HG02870 (cell line): ENCODE measurements at regions not wholly inside any gene's neighbourhood (a gene's known extent, or its start where the extent isn't known, plus 50 kb on each side); places are given as distances from the start of the nearest gene placed in this dataset.
"Not testable (repeated sequence)": the region's sequence is repeated elsewhere in the genome, so short reads cannot be mapped to it uniquely, and the experiment has no call there.

Experiments
- ATAC-seq: cut with Tn5 transposase; IDR thresholded peaks from one replicate; pipeline ENCODE4 v1.9.1; 2021; ENCODE audit warnings: mild to moderate bottlenecking, moderate library complexity; ENCODE audit not compliant: unreplicated experiment

DNA sequence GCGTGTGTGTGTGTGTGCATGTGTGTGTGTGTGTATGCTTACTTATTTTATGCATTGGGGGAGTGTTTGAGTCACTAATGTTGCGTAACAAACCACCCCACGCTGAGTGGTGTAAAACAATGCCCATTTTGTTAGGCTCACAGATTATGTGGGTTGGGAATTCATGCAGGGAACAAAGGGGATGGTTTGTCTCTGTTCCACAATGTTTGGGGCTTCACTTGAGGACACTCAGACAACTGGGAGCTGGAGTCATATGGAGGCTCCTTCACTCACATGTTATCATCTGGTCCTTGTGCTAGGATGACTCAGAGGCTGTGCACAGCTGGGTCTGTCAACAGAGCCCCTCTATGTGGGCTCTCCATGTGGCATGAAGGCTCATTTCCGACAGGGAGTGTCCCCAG, 51.3 kb upstream of the LARGE1 start:
- no peak for ATAC-seq

DNA sequence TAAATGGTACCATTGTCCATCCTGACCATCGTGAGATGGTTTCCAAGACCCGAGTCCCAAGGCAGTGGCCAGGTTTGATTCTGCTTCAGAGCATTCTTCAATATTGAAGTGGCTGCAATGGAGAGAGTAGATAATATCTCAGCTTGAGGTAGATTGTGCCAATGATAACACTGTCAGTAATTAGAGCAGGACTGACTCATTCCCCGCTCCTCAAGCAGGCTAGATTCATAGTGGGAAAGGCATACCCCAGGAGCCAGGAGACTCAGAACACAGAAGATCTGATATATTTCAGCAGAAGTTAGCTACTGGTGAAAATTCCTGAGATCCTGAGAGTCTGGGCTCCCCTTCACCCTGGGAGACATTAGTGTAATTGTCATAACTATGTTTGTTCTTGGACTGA, 55.6 kb upstream of the LARGE1 start:
- no peak for ATAC-seq

DNA sequence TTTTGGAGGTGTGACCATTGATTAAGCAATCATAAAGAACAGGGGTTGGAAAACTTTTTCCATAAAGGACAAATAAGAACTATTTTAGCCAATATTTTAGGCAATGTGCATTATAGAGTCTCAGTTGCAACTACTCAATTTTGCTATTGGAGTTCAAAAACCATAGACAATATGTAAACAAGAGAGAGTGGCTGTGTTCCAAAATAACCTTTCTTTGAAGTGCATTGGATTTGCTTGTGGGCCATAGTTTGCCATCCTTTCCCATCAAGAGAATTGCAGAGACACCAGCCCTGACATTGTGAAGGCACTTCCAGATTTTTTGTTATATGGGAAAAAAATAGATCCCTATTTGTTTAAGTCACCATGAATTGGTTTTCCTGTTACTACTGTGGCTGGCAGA, 63.3 kb upstream of the LARGE1 start:
- ATAC-seq: no peak

DNA sequence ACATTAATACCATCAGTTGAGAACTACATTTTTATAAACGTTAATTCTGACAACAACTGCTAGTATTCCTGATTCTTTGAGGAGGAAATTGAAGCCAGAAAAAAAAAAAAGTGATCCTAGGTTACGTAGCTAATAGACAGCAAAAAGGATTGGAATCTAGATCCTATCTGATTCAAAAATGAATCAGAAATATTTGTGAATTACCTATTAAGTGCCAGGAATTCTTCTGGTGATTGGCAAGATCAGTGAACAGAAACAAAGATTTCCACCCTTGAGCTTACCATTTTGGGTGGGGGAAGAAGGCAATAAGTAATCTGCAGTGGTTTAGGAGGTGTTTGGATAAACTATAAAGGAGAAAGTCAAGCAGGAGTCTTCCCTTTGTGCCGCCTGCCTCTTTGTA, 63.9 kb upstream of the LARGE1 start:
- ATAC-seq: no peak

DNA sequence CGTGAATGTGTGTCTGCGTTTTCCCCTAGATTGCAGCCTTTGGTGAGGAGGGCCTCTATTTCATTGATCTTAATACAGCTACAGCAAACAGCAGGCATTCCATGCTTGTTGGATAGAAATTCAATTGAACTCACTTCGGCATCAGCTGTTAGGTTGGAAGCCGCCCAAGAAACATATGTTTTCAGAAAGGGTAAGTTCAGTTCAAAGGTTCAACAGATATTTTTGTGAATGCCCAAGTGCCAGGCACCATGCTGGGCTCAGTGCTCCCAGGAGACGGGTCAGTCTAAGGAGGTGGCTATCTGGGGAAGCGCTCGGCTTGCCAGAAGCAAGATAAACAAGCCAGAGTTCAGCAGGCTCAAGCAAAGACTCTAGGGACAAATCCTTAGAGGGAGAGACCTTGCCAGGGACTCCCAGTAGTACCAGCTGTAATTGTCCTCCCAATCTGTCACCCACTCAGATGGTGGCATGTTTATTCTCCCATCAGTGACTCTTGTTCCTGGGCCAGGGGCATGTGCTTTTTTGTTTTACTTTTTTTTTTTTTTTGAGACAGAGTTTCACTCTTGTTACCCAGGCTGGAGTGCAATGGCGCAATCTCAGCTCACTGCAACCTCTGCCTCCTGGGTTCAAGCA, 64.5 kb upstream of the LARGE1 start:
- ATAC-seq: no peak

DNA sequence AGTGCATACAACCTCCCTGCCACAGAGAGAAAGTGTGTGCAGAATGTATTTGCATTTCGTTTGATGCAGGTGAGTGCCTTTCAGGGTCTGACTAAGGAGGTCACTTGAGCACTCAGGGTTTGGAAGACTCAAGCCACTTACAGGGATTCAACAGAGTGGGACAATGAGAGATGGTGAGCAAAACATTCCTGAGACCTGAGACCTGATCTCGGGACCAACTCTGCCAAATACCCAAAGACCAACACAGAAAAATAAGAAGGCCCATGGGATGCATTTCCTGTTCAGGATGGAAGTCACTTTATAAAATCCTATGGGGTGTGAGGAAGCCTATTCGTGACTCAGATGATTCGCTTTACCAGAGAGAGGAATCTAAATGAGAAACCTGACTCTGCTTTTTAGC, 65.2 kb upstream of the LARGE1 start:
- no peak for ATAC-seq

DNA sequence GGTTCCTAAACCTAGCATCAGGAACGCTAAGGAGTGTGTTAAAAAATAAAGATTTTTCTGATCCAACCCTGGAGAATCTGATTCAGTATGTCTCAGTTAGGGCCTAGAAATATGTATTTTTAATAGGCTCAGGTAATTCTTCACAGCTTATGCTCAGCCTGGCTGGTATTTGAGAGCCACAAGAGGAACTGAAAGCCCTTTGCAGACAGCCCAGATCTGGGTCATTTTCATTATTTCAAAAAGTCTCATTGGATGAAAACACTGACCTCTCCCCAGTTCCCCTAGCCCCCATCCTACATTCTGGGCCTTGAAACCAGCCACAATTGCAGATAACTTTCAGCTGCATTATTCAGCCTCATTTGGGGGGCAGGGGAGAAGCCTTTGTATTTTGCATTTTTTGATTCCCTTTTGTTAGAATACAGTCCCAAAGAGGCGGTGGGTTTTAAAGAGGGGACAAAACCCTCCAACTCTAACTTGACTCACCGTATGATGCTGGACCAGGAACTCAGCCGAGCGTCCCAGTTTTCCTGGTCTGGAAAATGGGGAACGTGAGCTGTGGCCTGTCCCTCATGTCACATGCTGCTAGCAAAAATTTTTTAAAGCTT, 66.0 kb upstream of the LARGE1 start:
- peak; percentile 91 for ATAC-seq

DNA sequence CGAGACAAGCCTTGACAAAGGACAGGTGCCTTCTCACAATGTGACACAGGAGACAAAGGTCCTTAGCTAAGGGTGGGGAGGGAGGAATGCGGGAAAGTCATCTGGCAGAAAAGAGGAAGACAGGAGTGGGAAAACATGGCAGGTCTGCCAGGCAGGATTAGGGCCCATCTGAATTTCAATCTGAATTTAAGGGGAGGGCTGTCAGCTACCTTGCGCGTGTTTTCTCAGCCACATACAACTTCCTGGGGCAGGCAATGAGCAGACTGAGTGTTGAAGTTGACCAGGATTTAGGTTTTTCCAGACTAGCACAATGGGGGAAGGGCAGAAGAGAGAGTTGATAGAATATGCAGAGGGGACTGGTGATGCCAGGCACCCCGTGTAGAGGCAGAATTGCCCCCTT, 66.7 kb upstream of the LARGE1 start:
- no peak for ATAC-seq

DNA sequence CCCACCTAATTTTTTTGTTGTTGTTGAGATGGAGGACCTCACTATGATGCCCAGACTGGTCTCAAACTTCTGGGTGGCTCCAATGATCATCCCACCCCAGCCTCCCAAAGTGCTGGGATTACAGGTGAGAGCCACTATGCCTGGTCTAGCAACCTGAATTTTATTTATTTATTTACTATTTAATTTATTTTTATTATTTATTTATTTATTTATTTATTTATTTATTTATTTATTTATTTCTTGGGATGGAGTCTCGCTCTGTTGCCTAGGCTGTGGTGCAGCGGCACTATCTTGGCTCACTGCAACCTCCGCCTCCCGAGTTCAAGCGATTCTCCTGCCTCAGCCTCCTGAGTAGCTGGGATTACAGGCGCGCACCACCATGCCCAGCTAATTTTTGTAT, 69.0 kb upstream of the LARGE1 start:
- ATAC-seq: not testable (repeated sequence)

DNA sequence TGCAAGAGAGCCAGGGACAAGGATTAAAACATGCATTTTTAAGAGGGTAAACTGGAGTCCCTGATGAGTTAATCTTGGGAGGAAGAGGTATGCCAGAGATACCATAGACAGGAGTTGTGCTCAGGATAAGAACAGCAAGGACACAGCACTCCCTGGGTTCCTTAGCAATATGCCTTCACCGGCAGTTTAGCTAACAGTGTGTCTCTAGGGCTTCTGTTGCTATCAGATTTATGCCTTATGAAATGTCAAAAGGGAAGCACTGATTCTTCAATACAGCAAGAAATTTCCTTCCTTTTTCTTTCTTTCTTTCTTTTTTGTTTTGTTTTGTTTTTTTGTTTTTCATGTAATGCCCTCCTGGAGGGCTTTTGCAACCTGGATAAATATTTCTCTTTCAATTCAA, 71.3 kb upstream of the LARGE1 start:
- ATAC-seq: no peak

DNA sequence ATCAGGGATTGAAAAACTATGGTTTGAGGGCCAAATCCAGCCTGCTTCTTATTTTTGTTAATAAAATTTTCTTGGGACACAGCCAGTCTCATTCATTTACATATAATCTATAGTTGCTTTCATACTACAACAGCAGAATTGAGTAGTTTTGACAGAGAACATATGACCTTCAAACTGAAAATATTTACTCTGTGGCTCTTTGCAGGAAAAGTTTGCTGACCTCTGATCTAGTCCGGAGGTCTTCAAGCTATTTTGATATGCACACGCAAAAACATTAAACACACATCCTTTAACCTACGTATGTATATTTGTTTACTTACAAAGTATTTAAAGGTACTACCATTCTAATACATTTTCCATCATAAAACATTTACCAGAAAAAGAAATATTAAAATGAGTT, 76.5 kb upstream of the LARGE1 start:
- no peak for ATAC-seq

DNA sequence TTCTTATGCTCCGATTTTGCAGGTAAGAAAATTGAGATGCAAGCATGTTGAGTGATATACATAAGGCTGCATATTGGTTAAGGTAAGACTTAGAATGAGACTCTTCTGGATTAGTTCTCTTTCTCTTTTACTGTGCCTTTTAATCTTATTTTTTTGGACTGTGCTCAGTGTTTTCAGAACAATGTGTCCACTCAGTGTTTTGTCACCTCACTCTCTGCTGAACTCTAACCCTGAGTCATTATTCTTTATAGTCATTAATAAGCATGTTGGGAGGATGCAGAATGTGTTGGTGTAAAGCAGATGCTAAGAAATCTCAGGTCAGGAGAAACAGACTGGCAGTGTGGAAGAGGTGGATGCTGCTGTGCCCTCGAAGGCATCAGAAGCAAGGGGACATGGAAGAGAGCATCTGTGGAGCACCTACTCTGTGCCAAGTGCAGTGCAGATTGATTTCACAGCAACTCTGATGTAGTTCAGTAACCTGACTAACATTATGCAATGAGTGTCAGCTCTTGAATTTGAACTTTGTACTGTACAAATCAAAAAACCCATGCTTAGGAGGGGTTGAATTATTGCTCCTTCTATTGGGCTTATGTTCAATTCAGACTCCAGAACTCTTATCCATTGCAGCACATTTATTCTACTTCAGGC, 80.7 kb upstream of the LARGE1 start:
- no peak for ATAC-seq

DNA sequence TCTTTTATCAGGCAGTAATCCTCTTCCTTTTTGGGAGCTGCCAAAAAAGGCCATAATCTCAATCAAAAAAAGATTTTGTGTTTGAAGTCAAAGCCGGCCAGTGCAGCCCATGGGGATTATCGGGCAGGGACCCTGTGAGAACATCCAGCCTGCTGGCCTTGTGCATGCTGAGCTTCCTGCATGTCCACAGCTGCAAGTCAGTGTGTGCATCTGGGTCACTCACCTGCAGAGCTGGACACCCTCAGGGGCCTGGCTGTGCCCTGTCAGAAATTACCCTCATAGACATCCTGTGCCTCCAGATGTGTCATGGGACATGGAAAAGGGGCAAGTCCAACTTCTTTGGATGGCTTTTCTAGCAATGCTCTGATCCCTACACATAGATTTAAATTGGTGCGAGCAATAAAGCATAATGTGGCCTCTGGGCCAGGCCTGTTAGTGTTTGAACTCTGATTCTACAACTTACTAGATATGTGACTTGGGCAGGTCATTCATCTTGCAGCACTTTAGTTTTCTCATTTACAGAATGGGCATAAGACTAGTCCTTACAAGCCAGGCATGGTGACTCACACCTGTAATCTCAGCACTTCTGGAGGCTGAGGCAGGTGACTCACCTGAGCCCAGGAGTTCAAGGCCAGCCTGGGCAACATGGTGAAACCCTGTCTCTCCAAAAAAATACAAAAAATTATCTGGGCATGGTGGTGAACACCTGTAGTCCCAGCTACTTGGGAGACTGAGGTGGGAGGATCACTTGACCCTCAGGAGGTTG, 81.6 kb upstream of the LARGE1 start:
- no peak for ATAC-seq

DNA sequence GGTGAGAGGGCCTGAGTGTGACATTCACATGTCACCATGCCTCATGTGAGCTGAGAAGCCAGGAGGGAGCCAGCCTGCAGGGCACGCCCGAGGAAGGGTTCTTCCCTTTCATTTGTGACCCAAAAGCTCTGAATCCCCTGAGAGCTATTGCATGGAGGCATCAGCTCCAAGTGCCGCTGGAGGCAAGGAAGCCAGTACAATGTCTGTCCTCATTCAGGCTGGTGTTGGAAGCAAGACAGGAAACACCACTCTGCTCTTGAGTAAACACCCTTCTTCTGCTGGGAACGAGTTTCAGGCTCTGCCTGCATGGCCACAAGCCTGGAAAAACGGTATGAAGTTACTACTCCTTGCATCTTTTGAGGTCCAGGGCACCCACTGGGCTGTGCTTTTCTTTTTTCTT, 83.8 kb upstream of the LARGE1 start:
- ATAC-seq: no peak

DNA sequence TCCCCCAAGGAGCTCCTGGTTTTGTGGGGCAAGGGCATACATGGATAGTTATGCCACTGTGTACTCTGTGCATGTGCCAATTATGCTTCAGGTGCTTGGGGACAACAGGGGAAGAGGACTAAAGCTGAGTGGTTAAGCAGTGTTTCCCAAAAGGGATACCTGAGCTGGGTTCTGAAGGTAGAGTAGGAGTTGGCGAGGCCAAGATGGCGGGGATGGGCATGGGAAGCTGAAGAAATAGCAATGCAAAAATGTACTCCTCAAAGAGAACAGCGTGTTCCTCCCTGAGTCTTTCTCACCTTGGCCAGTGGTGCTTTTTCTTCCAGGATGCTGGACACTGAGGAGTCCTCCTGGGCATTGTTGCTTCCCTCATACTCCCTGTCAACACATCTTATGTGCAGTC, 90.0 kb upstream of the LARGE1 start:
- ATAC-seq: no peak

DNA sequence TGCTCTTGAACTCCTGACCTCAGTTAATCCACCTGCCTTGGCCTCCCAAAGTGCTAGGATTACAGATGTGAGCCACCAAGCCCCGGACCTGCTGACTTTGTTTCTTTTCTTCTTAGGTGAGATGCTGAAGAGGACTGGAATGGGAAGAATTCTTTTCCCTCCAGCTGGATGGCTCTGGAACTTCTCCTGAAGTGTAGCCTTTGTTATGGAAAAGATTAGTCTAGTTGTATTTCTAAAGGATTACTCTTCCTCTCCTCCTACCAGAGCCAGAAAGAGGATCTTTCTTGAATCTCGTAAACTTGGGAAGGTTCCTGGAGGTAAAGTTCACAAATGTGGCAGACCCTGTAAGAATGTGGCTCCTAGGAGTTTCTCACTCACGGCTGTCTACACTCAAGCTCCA, 95.4 kb upstream of the LARGE1 start:
- no peak for ATAC-seq

DNA sequence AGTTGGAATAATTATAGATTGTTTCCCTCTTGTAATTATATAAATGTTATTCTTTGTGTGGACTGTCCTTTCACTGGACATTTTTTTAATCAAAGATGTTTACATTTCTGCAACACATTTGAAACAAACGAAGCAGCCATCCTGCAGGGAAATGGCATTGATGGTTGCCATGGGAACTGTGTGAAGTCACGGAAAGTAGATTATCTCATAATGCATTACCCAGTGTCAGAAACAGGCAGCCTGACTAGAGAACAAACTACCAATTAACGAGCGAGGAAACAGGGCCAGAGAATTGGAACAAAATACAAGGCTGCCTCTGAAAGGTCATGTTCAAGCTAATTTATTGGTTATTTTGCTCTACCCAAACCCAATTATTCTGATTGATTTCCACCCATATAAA, 96.9 kb upstream of the LARGE1 start:
- ATAC-seq: no peak

DNA sequence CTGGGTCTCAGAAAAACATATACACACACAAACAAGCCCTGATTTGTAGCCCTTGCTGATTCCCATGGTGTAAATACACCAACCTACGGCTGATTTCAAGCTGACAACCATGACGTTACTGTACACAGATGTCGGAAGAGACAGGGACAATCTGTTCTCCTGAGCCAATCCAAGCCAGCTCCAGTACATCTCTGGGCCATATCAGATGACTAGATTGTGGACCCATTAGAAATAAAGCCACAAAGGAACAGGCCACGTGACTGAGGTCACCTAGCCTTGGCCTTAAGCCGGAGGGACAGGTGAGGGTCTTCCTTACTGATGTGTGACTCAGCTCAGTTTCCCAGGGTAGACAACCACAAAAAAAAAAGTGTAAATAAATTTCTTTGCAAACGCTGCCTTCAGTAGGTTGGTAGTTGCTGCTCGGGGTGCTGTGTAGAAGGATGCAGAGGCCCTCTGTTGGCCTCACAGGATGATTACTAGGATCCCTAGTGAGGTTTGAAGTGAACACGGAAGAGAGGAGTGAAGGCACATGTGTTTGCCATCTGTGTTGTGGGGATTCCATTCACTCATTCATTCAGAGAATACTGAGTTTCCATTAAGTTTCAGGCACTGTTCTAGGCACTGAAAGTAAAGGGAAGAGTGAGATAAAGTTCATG, 99.0 kb upstream of the LARGE1 start:
- no peak for ATAC-seq

DNA sequence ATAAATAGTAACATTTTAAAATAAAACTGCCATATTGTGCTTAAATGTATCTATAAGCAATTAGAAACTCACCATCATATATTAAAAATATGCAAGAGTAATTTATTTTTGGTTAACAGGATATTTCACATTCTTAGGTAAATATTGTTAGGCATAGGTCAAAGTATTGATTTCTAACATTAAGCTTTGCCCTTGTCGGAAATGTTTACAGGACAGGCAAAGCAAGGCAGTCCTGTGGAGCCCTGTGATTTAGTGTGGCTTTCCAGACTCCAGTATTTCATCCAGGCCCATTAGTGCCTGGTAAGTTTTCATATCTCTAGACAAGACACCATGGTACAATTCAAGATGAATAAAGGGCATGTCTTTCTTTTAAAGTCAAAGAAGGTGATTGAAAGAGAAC, 114.9 kb upstream of the LARGE1 start:
- ATAC-seq: no peak

DNA sequence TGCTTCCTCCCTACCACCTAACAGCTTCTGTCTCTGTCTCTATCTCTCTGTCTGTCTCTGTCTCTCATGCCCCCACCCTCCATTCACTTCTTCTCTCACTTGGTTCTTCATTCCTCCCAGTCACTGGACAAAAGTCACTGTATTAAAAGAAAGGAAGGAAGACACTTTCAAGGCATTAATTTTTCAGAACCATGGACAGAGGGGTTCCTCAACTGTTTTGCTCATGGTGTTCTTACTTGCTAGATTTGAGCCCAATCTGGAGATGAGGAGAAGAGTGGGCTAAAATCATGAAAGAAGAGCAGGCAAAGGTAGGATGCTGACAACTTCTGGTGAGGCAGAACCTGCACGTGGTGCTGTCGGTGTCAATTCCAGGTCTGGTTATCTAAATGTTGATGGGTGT, 116.7 kb upstream of the LARGE1 start:
- ATAC-seq: no peak

DNA sequence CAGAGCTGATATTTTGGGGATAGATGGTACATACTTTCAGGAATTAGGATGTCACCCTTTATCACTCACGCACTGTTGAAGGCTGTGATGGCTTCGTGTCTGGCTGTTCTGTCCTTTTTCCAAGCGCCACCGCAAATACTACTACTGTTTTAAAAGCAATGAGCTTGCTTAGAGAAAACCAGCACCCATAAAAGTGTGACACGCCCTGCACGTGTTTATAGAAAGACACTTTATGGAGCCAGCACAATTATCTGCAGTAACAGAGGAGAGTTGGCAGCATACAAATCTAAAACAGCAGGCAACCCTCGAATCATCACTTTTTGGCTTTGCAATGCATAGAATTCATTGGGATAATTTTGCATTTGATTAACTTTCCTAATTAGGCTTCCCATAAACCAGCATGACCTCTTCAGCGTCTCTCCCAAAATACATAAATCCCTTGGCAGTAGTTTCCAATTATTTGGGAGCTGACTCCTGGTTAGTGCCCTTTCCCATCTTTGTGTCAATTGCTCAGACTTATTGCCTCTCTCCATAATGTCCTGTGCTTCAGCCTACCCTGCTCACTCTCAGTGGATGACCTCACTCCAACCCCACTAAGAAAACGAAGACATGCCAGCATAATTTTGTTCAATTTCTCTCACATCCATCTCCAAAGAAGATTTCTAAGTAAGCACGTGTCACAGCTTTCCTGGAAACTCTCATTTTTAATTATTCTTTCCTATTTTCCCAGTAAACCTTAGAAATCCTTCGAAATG, 118.7 kb upstream of the LARGE1 start:
- ATAC-seq: no peak
